ENCODE measurements at regions not wholly inside any gene's neighbourhood (a gene's known extent, or its start where the extent isn't known, plus 50 kb on each side); places are given as distances from the start of the nearest gene placed in this dataset.

DNA sequence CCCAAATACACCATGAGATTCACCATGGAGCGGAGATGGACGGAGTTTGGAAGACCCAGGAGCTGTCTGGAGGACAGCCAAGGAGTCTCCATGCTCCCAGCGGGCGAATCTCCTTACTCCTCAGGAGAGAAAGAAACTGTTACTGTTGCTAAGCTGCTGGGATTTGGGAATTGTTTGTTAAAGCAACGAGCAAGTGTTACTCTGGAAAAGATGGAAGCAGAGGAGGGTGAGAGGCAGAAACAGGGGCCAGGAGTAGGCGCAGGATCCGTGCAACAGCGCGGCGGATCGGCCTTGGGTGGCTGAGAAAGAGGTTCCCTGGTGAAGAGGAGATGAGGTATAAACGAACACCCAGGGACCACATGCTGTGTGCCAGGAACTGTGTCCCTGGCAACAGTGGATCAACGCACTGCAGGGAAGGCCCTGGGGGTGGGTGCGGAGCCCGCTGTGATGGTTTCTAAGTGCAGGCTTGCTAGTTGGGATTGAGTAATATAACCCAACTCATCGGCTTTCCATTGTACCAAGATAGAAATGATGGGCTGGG, 1436.4 kb downstream of the BRD1 start:
- no peak for TF ChIP-seq GATA3 (IDR thresholded peaks at IDR 0.05; ENCODE audit: low read depth, low read length)
- TF ChIP-seq GATA2 (IDR thresholded peaks at IDR 0.05; ENCODE audit: low read depth, low read length), result no peak
